Neural cell (in vitro differentiated cells): ENCODE measurements at regions not wholly inside any gene's neighbourhood (a gene's known extent, or its start where the extent isn't known, plus 50 kb on each side); places are given as distances from the start of the nearest gene placed in this dataset.

ENCODE experiments used
- CTCF ChIP-seq: fragments of 450-650 bp; IDR thresholded peaks from 2 replicates; pipeline ENCODE4 v1.5.1; 2014; ENCODE audit warnings: antibody characterized with exemption, mild to moderate bottlenecking, moderate library complexity; ENCODE audit not compliant: poor library complexity, severe bottlenecking
- EP300 ChIP-seq: fragments of 450-650 bp; conservative IDR thresholded peaks from 2 replicates; pipeline ENCODE4 v1.6.1; 2014; ENCODE audit warnings: antibody characterized with exemption, mild to moderate bottlenecking, moderate library complexity; ENCODE audit not compliant: poor library complexity, severe bottlenecking
- EZH2 ChIP-seq: fragments of 200-600, 300-800 bp; shearing (Covaris generic), sonication (generic); IDR thresholded peaks from 2 replicates; pipeline ENCODE4 v1.6.1; 2014; ENCODE audit warnings: antibody characterized with exemption, low read length, borderline replicate concordance, mild to moderate bottlenecking; ENCODE audit not compliant: insufficient read depth, poor library complexity, severe bottlenecking
- POLR2AphosphoS5 ChIP-seq: IDR thresholded peaks from 2 replicates; pipeline ENCODE4 v1.6.1; 2012
- REST ChIP-seq: IDR thresholded peaks from 2 replicates; pipeline ENCODE4 v1.6.1; 2012; ENCODE audit warnings: borderline replicate concordance
- TAF1 ChIP-seq: IDR thresholded peaks from 2 replicates; pipeline ENCODE4 v1.6.1; 2012; ENCODE audit warnings: low read depth

- TF ChIP-seq CTCF: no peak
- TF ChIP-seq POLR2AphosphoS5: no peak
- TF ChIP-seq REST: no peak
- TF ChIP-seq TAF1: no peak
- TF ChIP-seq EP300: no peak
- TF ChIP-seq EZH2: no peak
These were observed 222.2 kb downstream of the C1orf94 start for GRCh38 chr1:34398916-34399275.
